Chondrocyte (in vitro differentiated cells): ENCODE measurements at regions not wholly inside any gene's neighbourhood (a gene's known extent, or its start where the extent isn't known, plus 50 kb on each side); places are given as distances from the start of the nearest gene placed in this dataset.

Experiments
- DNase-seq: peaks from one replicate; pipeline ENCODE4 v3.0.0; 2021; ENCODE audit warnings: mixed read lengths, low spot score
- H3K27ac Mint-ChIP-seq: one replicate; pipeline ENCODE4 v1.8.0; 2021; ENCODE audit warnings: mild to moderate bottlenecking, moderate library complexity, mixed read lengths; ENCODE audit not compliant: unreplicated experiment
- H3K27me3 Mint-ChIP-seq: 2 replicates; pipeline ENCODE4 v1.8.0; 2021; ENCODE audit warnings: low read depth, mixed read lengths
- H3K36me3 Mint-ChIP-seq: 2 replicates; pipeline ENCODE4 v1.8.0; 2021; ENCODE audit warnings: low read depth, mixed read lengths
- H3K4me1 Mint-ChIP-seq: 2 replicates; pipeline ENCODE4 v1.8.0; 2021; ENCODE audit warnings: low read depth, mild to moderate bottlenecking, mixed read lengths
- H3K4me3 Mint-ChIP-seq: one replicate; pipeline ENCODE4 v1.8.0; 2021; ENCODE audit warnings: mild to moderate bottlenecking, moderate library complexity, mixed read lengths; ENCODE audit not compliant: unreplicated experiment
- H3K9me3 Mint-ChIP-seq: 2 replicates; pipeline ENCODE4 v1.8.0; 2021; ENCODE audit warnings: low read depth, mixed read lengths
- CTCF ChIP-seq: fragments of 200-600 bp; sonication (generic); IDR thresholded peaks from 2 replicates; pipeline ENCODE4 v1.5.0; 2021; ENCODE audit warnings: antibody characterized with exemption, mild to moderate bottlenecking, moderate library complexity

- H3K9me3 Mint-ChIP-seq, result peaks cover 7% of the 10 kb centered on the region
- no peak for TF ChIP-seq CTCF
- H3K4me3 Mint-ChIP-seq, result no peak overlapping the region
- no peak overlapping the region for H3K27ac Mint-ChIP-seq
- H3K27me3 Mint-ChIP-seq, result no peaks in the 10 kb centered on the region
- no peak for DNase-seq
- H3K4me1 Mint-ChIP-seq, result no peaks in the 10 kb centered on the region
- no peaks in the 10 kb centered on the region for H3K36me3 Mint-ChIP-seq
Observed at GRCh38 chr5:3024976-3025375, 273.5 kb upstream of the IRX2 start.

GRCh38 chr5:3024554-3024953 is 273.1 kb upstream of the IRX2 start:
- no peaks in the 10 kb centered on the region for H3K36me3 Mint-ChIP-seq
- TF ChIP-seq CTCF, result no peak
- DNase-seq, result no peak
- H3K4me1 Mint-ChIP-seq, result no peaks in the 10 kb centered on the region
- H3K27me3 Mint-ChIP-seq, result no peaks in the 10 kb centered on the region
- peaks cover 7% of the 10 kb centered on the region for H3K9me3 Mint-ChIP-seq
- H3K4me3 Mint-ChIP-seq, result no peak overlapping the region
- H3K27ac Mint-ChIP-seq, result no peak overlapping the region

DNA sequence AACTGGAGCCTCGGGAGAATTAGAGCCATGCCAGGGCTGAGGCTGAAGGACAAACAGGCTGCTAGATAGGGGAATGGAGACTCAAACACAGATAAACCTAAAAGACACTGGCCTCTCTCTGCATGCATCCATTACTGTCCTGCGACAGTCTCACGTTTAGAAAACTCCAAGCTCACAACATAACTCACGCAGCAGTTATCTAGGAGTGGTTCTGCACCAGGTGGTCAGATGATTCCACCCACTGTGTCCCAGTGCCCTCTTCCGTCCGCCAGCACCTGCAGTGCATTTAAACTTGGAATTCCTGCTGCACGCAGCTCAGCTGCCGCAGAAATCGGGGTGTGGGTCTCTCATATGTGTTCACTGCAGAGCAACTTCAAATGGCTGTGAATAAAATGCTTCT is 272.6 kb upstream of the IRX2 start:
- no peaks in the 10 kb centered on the region for H3K27me3 Mint-ChIP-seq
- no peak overlapping the region for H3K27ac Mint-ChIP-seq
- peaks cover 7% of the 10 kb centered on the region for H3K9me3 Mint-ChIP-seq
- no peaks in the 10 kb centered on the region for H3K4me1 Mint-ChIP-seq
- no peak for TF ChIP-seq CTCF
- H3K4me3 Mint-ChIP-seq, result no peak overlapping the region
- DNase-seq, result no peak
- H3K36me3 Mint-ChIP-seq, result no peaks in the 10 kb centered on the region

GRCh38 chr5:3023656-3024055 is 272.2 kb upstream of the IRX2 start:
- H3K4me3 Mint-ChIP-seq, result no peak overlapping the region
- no peaks in the 10 kb centered on the region for H3K27me3 Mint-ChIP-seq
- H3K9me3 Mint-ChIP-seq, result peaks cover 8% of the 10 kb centered on the region
- no peaks in the 10 kb centered on the region for H3K36me3 Mint-ChIP-seq
- no peak for DNase-seq
- no peaks in the 10 kb centered on the region for H3K4me1 Mint-ChIP-seq
- no peak for TF ChIP-seq CTCF
- H3K27ac Mint-ChIP-seq, result no peak overlapping the region

GRCh38 chr5:3022665-3023064 is 271.2 kb upstream of the IRX2 start:
- TF ChIP-seq CTCF, result no peak
- Mint-ChIP-seq H3K27me3 (no peaks in the 10 kb centered on the region), H3K4me1 (no peaks in the 10 kb centered on the region), H3K27ac (no peak overlapping the region), H3K9me3 (peaks cover 6% of the 10 kb centered on the region), H3K36me3 (no peaks in the 10 kb centered on the region), H3K4me3 (no peak overlapping the region)
- DNase-seq, result no peak
